IMR-90 (cell line): ENCODE measurements at regions not wholly inside any gene's neighbourhood (a gene's known extent, or its start where the extent isn't known, plus 50 kb on each side); places are given as distances from the start of the nearest gene placed in this dataset.

Source experiments
- ATAC-seq: fragments of 200-7000 bp; cut with Tn5 transposase; 2 replicates; pipeline ENCODE4 v1.9.1; 2020; ENCODE audit warnings: low read depth, mild to moderate bottlenecking, moderate library complexity
- BruUV-seq: library from RNA; stranded (reverse); fragments of 400-500 nt; replicated peaks from 2 replicates; lab custom pipeline; 2021; lab: Mats Ljungman, UMichigan
- CTCF ChIA-PET: fragments of 300-600 bp; formaldehyde crosslinking; extraction: SDS; loops from one replicate; lab custom pipeline; 2021; ENCODE audit warnings: antibody characterized with exemption; lab: Yijun Ruan, JAX
- POLR2A ChIA-PET: fragments of 300-600 bp; sonication (Branson Sonifier 250); formaldehyde crosslinking; loops from one replicate; lab custom pipeline; 2022; ENCODE audit warnings: antibody characterized with exemption; ENCODE audit not compliant: unreplicated experiment; lab: Charles Lee
- DNase-seq: peaks from one replicate; pipeline ENCODE4 v3.0.0; 2013
- H2AFZ ChIP-seq: replicated peaks from 2 replicates; pipeline ENCODE3; 2013; ENCODE audit warnings: low read length, mild to moderate bottlenecking; ENCODE audit not compliant: poor library complexity
- H2AK5ac ChIP-seq: 2 replicates; pipeline ENCODE4 v1.6.1; 2013; ENCODE audit warnings: low read depth, low read length, inconsistent platforms
- H2AK9ac ChIP-seq: replicated peaks from 2 replicates; pipeline ENCODE3; 2013; ENCODE audit warnings: mild to moderate bottlenecking, low read depth, low read length, moderate library complexity; ENCODE audit not compliant: poor library complexity
- H2BK120ac ChIP-seq: 2 replicates; pipeline ENCODE4 v1.6.1; 2013; ENCODE audit warnings: low read depth, low read length, inconsistent platforms
- H2BK15ac ChIP-seq: 3 replicates; pipeline ENCODE4 v1.6.1; 2013; ENCODE audit warnings: low read depth, low read length, inconsistent platforms
- H2BK20ac ChIP-seq: 2 replicates; pipeline ENCODE4 v1.6.1; 2013; ENCODE audit warnings: low read depth, mild to moderate bottlenecking, inconsistent platforms, low read length, moderate library complexity
- H2BK5ac ChIP-seq: 2 replicates; pipeline ENCODE4 v1.6.1; 2013; ENCODE audit warnings: mild to moderate bottlenecking, low read depth, low read length, inconsistent platforms; ENCODE audit not compliant: poor library complexity, severe bottlenecking
- H3K14ac ChIP-seq: replicated peaks from 2 replicates; pipeline ENCODE4 v1.6.1; 2013; ENCODE audit warnings: low read depth, low read length, inconsistent platforms
- H3K18ac ChIP-seq: 2 replicates; pipeline ENCODE4 v1.6.1; 2013; ENCODE audit warnings: low read depth, low read length, control low read depth
- H3K23ac ChIP-seq: 2 replicates; pipeline ENCODE4 v1.6.1; 2013; ENCODE audit warnings: low read depth, low read length, inconsistent platforms
- H3K27ac ChIP-seq: 2 replicates; pipeline ENCODE4 v1.5.1; 2013; ENCODE audit warnings: mild to moderate bottlenecking, control low read depth, low read length; ENCODE audit not compliant: insufficient read depth
- H3K27me3 ChIP-seq: 2 replicates; pipeline ENCODE4 v1.6.1; 2013; ENCODE audit warnings: low read length; ENCODE audit not compliant: control insufficient read depth, insufficient read depth
- H3K36me3 ChIP-seq: 2 replicates; pipeline ENCODE4 v1.6.1; 2013; ENCODE audit warnings: low read length, mixed read lengths; ENCODE audit not compliant: control insufficient read depth, insufficient read depth
- H3K4ac ChIP-seq: 2 replicates; pipeline ENCODE4 v1.6.1; 2013; ENCODE audit warnings: low read depth, low read length, inconsistent platforms
- H3K4me1 ChIP-seq: 2 replicates; pipeline ENCODE4 v1.6.1; 2013; ENCODE audit warnings: low read length, mixed read lengths; ENCODE audit not compliant: control insufficient read depth, insufficient read depth
- H3K4me2 ChIP-seq: 2 replicates; pipeline ENCODE4 v1.6.1; 2013; ENCODE audit warnings: low read depth, mild to moderate bottlenecking, control low read depth, low read length, moderate library complexity
- H3K4me3 ChIP-seq: 2 replicates; pipeline ENCODE4 v1.5.1; 2013; ENCODE audit warnings: low read depth, mild to moderate bottlenecking, control low read depth, low read length, moderate library complexity; ENCODE audit not compliant: insufficient read depth
- H3K56ac ChIP-seq: 2 replicates; pipeline ENCODE4 v1.6.1; 2013; ENCODE audit warnings: low read length, inconsistent platforms; ENCODE audit not compliant: insufficient read depth; ENCODE audit errors: extremely low read depth
- H3K79me1 ChIP-seq, 2 experiments: 2 replicates each; pipeline ENCODE4 v1.6.1; 2013; ENCODE audit warnings: low read length in 2 of 2, inconsistent platforms in 1 of 2, low read depth in 1 of 2
- H3K9ac ChIP-seq: 2 replicates; pipeline ENCODE4 v1.6.1; 2013; ENCODE audit warnings: low read depth, low read length, control low read depth
- H3K9me1 ChIP-seq: 2 replicates; pipeline ENCODE4 v1.6.1; 2013; ENCODE audit warnings: low read length, inconsistent platforms; ENCODE audit not compliant: insufficient read depth
- H3K9me3 ChIP-seq: 2 replicates; pipeline ENCODE4 v1.6.1; 2013; ENCODE audit warnings: low read length; ENCODE audit not compliant: control insufficient read depth, insufficient read depth
- H4K20me1 ChIP-seq: 2 replicates; pipeline ENCODE4 v1.6.1; 2013; ENCODE audit warnings: low read length, inconsistent platforms; ENCODE audit not compliant: insufficient read depth
- H4K5ac ChIP-seq: 2 replicates; pipeline ENCODE4 v1.6.1; 2013; ENCODE audit warnings: mild to moderate bottlenecking, low read depth, low read length, control low read depth
- H4K8ac ChIP-seq, 2 experiments: 2 replicates each; pipeline ENCODE4 v1.6.1; 2013; ENCODE audit warnings: low read depth in 2 of 2, low read length in 2 of 2, control low read depth in 1 of 2, inconsistent platforms in 1 of 2
- H4K91ac ChIP-seq: 2 replicates; pipeline ENCODE4 v1.6.1; 2013; ENCODE audit warnings: low read depth, low read length, inconsistent platforms; ENCODE audit not compliant: insufficient read depth
- BHLHE40 ChIP-seq: fragments of 150-350 bp; IDR thresholded peaks from 2 replicates; pipeline ENCODE4 v1.6.1; 2016; ENCODE audit warnings: mild to moderate bottlenecking, low read depth, low read length
- CEBPB ChIP-seq: IDR thresholded peaks from 2 replicates; pipeline ENCODE4 v1.6.1; 2012; ENCODE audit warnings: low read depth, low read length, improper control_type of control experiment
- FOS ChIP-seq: fragments of 150-350 bp; IDR thresholded peaks from 2 replicates; pipeline ENCODE4 v1.6.1; 2016; ENCODE audit warnings: low read depth, low read length
- MAFK ChIP-seq: IDR thresholded peaks from 2 replicates; pipeline ENCODE4 v1.6.1; 2012; ENCODE audit warnings: low read depth, low read length, improper control_type of control experiment
- MAZ ChIP-seq: IDR thresholded peaks from 2 replicates; pipeline ENCODE4 v1.6.1; 2012; ENCODE audit warnings: low read depth, mild to moderate bottlenecking, low read length, improper control_type of control experiment, moderate library complexity, borderline replicate concordance
- MXI1 ChIP-seq: IDR thresholded peaks from 2 replicates; pipeline ENCODE4 v1.6.1; 2012; ENCODE audit warnings: low read depth, mild to moderate bottlenecking, low read length, moderate library complexity, borderline replicate concordance
- NFE2L2 ChIP-seq: fragments of 150-350 bp; IDR thresholded peaks from 2 replicates; pipeline ENCODE4 v1.6.1; 2016; ENCODE audit warnings: low read depth, mild to moderate bottlenecking, low read length
- POLR2A ChIP-seq: IDR thresholded peaks from 2 replicates; pipeline ENCODE4 v1.6.1; 2012; ENCODE audit warnings: mild to moderate bottlenecking, low read depth, low read length
- RAD21 ChIP-seq: IDR thresholded peaks from 2 replicates; pipeline ENCODE4 v1.6.1; 2012; ENCODE audit warnings: low read length, improper control_type of control experiment
- RCOR1 ChIP-seq: IDR thresholded peaks from 2 replicates; pipeline ENCODE4 v1.6.1; 2012; ENCODE audit warnings: mild to moderate bottlenecking, low read length, improper control_type of control experiment; ENCODE audit not compliant: insufficient replicate concordance
- RFX5 ChIP-seq: IDR thresholded peaks from 2 replicates; pipeline ENCODE4 v1.8.0; 2012; ENCODE audit warnings: low read depth, mild to moderate bottlenecking, low read length, moderate library complexity
- SMC3 ChIP-seq: fragments of 150-350 bp; IDR thresholded peaks from 2 replicates; pipeline ENCODE4 v1.6.1; 2016; ENCODE audit warnings: low read depth, mild to moderate bottlenecking, antibody characterized with exemption, low read length, moderate library complexity
- dilution Hi-C: fragments of 300-500 bp; cut with HindIII; formaldehyde crosslinking; loops from one replicate; pipeline ENCODE4 v1.14.3; 2018; ENCODE audit warnings: low sequenced_read_pairs; ENCODE audit not compliant: unreplicated experiment
- in situ Hi-C: fragments of 300-500 bp; cut with MboI; formaldehyde crosslinking; loops from 3 replicates; pipeline ENCODE4 v1.14.3; 2019; ENCODE audit warnings: low sequenced_read_pairs, inconsistent platforms, mixed read lengths
- intact Hi-C: fragments of 100-400 bp; cut with micrococcal nuclease; formaldehyde crosslinking; loops from 2 replicates; pipeline ENCODE4 v1.10.0; 2022
- TF ChIP-seq, protein P1 (sequence below): fragments of 150-350 bp; IDR thresholded peaks from 2 replicates; pipeline ENCODE4 v1.6.1; 2016; ENCODE audit warnings: low read depth, mild to moderate bottlenecking, low read length, moderate library complexity, borderline replicate concordance
- TF ChIP-seq, protein P2 (sequence below): fragments of 150-350 bp; IDR thresholded peaks from 2 replicates; pipeline ENCODE4 v1.6.1; 2017; ENCODE audit warnings: mild to moderate bottlenecking, antibody characterized with exemption, low read length, low read depth
- TF ChIP-seq, protein P3 (sequence below): conservative IDR thresholded peaks from 2 replicates; pipeline ENCODE4 v1.5.1; 2012; ENCODE audit warnings: mild to moderate bottlenecking, low read depth, low read length, improper control_type of control experiment

DNA sequence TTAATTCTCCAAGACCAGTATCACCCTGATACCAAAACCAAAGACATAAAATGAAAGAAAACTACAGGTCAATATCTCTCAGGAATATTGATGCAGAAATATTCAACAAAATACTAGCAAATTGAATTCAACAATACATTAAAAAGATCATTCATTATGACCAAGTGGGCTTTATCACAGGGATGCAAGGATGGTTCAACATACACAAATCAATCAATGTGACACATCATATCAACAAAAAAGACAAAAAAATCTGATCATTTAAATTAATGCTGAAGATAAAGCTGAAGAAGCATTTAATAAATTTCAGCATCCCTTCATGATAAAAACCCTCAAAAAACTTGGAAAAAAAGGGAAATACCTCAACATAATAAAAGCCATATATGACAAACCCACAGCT lies 341.4 kb downstream of the GUCY2F start:
- POLR2A ChIA-PET: no interaction called here
- intact Hi-C loops: no loop called here

More for the DNA sequence above, 341.4 kb downstream of the GUCY2F start:
- Histone ChIP-seq H3K27ac (no peak overlapping the region), H3K56ac (no peak overlapping the region), H3K4me3 (no peak overlapping the region), H4K8ac (no peak overlapping the region), H2BK15ac (no peak overlapping the region), H3K14ac (no peak overlapping the region), H2BK5ac (no peak overlapping the region), H4K91ac (no peak overlapping the region), H3K36me3 (no peaks in the 10 kb centered on the region), H3K9me1 (no peaks in the 10 kb centered on the region), H3K4me2 (no peak overlapping the region), H2BK20ac (no peak overlapping the region), H3K18ac (no peak overlapping the region), H2AFZ (no peak overlapping the region), H2AK9ac (no peak overlapping the region), H2BK120ac (no peak overlapping the region), H3K4me1 (no peaks in the 10 kb centered on the region), H3K9ac (no peak overlapping the region), H3K27me3 (no peaks in the 10 kb centered on the region), H3K9me3 (no peaks in the 10 kb centered on the region; the same call in 1 of the 2 replicates), H3K23ac (no peak overlapping the region), H2AK5ac (no peak overlapping the region), H4K5ac (no peak overlapping the region), H3K4ac (no peak overlapping the region), H4K20me1 (no peaks in the 10 kb centered on the region), H3K79me1 (no peaks in the 10 kb centered on the region)
- DNase-seq (no peak), ATAC-seq (no peak)
- dilution Hi-C loops: no loop called here
- BruUV-seq: no TSS peak
- TF ChIP-seq RCOR1 (no peak), FOS (no peak), MAFK (no peak), RAD21 (no peak), BHLHE40 (no peak), MXI1 (no peak), CEBPB (no peak), RFX5 (no peak), MAZ (no peak), SMC3 (no peak), POLR2A (no peak), NFE2L2 (no peak)
- TF ChIP-seq, protein P1, sequence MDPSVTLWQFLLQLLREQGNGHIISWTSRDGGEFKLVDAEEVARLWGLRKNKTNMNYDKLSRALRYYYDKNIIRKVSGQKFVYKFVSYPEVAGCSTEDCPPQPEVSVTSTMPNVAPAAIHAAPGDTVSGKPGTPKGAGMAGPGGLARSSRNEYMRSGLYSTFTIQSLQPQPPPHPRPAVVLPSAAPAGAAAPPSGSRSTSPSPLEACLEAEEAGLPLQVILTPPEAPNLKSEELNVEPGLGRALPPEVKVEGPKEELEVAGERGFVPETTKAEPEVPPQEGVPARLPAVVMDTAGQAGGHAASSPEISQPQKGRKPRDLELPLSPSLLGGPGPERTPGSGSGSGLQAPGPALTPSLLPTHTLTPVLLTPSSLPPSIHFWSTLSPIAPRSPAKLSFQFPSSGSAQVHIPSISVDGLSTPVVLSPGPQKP: no peak
- TF ChIP-seq, protein P2, sequence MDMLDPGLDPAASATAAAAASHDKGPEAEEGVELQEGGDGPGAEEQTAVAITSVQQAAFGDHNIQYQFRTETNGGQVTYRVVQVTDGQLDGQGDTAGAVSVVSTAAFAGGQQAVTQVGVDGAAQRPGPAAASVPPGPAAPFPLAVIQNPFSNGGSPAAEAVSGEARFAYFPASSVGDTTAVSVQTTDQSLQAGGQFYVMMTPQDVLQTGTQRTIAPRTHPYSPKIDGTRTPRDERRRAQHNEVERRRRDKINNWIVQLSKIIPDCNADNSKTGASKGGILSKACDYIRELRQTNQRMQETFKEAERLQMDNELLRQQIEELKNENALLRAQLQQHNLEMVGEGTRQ: no peak
- TF ChIP-seq, protein P3, sequence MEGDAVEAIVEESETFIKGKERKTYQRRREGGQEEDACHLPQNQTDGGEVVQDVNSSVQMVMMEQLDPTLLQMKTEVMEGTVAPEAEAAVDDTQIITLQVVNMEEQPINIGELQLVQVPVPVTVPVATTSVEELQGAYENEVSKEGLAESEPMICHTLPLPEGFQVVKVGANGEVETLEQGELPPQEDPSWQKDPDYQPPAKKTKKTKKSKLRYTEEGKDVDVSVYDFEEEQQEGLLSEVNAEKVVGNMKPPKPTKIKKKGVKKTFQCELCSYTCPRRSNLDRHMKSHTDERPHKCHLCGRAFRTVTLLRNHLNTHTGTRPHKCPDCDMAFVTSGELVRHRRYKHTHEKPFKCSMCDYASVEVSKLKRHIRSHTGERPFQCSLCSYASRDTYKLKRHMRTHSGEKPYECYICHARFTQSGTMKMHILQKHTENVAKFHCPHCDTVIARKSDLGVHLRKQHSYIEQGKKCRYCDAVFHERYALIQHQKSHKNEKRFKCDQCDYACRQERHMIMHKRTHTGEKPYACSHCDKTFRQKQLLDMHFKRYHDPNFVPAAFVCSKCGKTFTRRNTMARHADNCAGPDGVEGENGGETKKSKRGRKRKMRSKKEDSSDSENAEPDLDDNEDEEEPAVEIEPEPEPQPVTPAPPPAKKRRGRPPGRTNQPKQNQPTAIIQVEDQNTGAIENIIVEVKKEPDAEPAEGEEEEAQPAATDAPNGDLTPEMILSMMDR: no peak
- in situ Hi-C loops: no loop called here
- CTCF ChIA-PET: no interaction called here
